ENCODE measurements at regions not wholly inside any gene's neighbourhood (a gene's known extent, or its start where the extent isn't known, plus 50 kb on each side); places are given as distances from the start of the nearest gene placed in this dataset.
A peak's percentile ranks its signal among the peaks of the same experiment; 100 is the strongest.

DNA sequence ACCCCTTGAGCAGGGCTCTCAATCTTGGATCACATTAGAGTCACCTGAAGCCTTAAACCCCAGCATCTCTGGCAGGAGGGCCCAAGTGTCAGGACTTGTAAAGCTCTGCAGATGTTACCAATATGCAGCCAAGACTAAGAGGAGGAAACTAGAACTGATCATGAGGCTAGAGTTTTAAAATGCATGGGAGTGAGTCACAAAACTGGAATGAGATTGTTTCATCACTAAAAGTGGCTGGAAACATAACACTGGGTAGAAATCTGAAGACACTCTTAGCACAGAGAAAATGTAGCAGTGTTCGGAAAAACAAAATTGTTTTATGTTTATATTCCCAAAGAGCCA, 63.3 kb upstream of the GHITM start:
- no peak overlapping the region for H3K27ac ChIP-seq (ENCODE audit: low read length)
- H3K79me2 ChIP-seq (ENCODE audit: low read length) = no peaks in the 10 kb centered on the region
- H3K9me3 ChIP-seq (ENCODE audit: insufficient read depth, low read length) = no peaks in the 10 kb centered on the region
- H3K4me3 ChIP-seq (ENCODE audit: low read length) = no peak overlapping the region
- no peak overlapping the region for H3K4me2 ChIP-seq (ENCODE audit: low read length)
- no peak for TF ChIP-seq EZH2phosphoT487 (IDR thresholded peaks at IDR 0.05; ENCODE audit: low read depth)
- TF ChIP-seq, protein P1, sequence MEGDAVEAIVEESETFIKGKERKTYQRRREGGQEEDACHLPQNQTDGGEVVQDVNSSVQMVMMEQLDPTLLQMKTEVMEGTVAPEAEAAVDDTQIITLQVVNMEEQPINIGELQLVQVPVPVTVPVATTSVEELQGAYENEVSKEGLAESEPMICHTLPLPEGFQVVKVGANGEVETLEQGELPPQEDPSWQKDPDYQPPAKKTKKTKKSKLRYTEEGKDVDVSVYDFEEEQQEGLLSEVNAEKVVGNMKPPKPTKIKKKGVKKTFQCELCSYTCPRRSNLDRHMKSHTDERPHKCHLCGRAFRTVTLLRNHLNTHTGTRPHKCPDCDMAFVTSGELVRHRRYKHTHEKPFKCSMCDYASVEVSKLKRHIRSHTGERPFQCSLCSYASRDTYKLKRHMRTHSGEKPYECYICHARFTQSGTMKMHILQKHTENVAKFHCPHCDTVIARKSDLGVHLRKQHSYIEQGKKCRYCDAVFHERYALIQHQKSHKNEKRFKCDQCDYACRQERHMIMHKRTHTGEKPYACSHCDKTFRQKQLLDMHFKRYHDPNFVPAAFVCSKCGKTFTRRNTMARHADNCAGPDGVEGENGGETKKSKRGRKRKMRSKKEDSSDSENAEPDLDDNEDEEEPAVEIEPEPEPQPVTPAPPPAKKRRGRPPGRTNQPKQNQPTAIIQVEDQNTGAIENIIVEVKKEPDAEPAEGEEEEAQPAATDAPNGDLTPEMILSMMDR (IDR thresholded peaks at IDR 0.05; ENCODE audit: low read depth, low read length) = no peak
- no peaks in the 10 kb centered on the region for H4K20me1 ChIP-seq (ENCODE audit: insufficient read depth, low read length)
- H3K4me1 ChIP-seq (ENCODE audit: low read length) = no peaks in the 10 kb centered on the region
- H3K36me3 ChIP-seq (replicated peaks; ENCODE audit: low read depth, low read length) = no peaks in the 10 kb centered on the region
- no peak overlapping the region for H2AFZ ChIP-seq (ENCODE audit: low read depth, low read length)
- H3K9ac ChIP-seq (ENCODE audit: low read length) = no peak overlapping the region
- no peaks in the 10 kb centered on the region for H3K27me3 ChIP-seq (ENCODE audit: low read depth, low read length)

DNA sequence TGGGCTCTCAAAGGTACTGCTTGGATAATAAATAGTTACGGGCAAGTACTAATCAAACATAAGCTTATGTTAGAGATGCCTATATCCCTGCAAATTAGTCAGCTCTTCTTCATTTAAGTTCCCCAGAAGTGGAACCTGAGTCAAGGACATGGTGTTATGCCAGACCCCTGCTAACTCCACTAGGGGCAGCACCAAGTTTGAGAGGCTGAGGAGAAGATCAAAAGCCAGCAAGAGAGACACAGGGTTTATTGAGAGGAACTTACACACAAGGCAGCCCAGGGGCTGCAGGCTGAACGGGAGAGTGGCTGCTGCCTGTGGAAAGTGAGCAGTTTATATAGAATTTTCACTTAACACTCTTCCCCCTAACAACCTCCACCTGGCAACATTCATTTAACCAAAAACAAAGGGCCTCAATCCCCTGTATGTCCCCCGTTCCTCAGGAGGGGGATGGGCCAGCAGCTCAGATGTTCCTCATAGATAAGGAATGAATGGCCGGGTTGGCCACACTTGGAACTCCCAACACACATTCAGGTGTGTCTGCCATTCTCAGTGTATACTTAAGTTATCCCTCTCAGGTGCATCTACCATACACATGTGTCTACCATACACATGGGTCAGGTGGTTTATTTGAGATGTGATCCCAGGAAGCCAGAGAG, 62.6 kb upstream of the GHITM start:
- no peak overlapping the region for H3K4me2 ChIP-seq (ENCODE audit: low read length)
- no peak overlapping the region for H3K9ac ChIP-seq (ENCODE audit: low read length)
- TF ChIP-seq, protein P1 (IDR thresholded peaks at IDR 0.05; ENCODE audit: low read depth, low read length) = peak; percentile 34
- no peak for TF ChIP-seq EZH2phosphoT487 (IDR thresholded peaks at IDR 0.05; ENCODE audit: low read depth)
- no peak overlapping the region for H2AFZ ChIP-seq (ENCODE audit: low read depth, low read length)
- H3K79me2 ChIP-seq (ENCODE audit: low read length) = no peaks in the 10 kb centered on the region
- H3K27ac ChIP-seq (ENCODE audit: low read length) = no peak overlapping the region
- no peak overlapping the region for H3K4me3 ChIP-seq (ENCODE audit: low read length)
- no peaks in the 10 kb centered on the region for H3K4me1 ChIP-seq (ENCODE audit: low read length)
- H4K20me1 ChIP-seq (ENCODE audit: insufficient read depth, low read length) = no peaks in the 10 kb centered on the region
- H3K36me3 ChIP-seq (replicated peaks; ENCODE audit: low read depth, low read length) = no peaks in the 10 kb centered on the region
- H3K27me3 ChIP-seq (ENCODE audit: low read depth, low read length) = no peaks in the 10 kb centered on the region
- H3K9me3 ChIP-seq (ENCODE audit: insufficient read depth, low read length) = no peaks in the 10 kb centered on the region

DNA sequence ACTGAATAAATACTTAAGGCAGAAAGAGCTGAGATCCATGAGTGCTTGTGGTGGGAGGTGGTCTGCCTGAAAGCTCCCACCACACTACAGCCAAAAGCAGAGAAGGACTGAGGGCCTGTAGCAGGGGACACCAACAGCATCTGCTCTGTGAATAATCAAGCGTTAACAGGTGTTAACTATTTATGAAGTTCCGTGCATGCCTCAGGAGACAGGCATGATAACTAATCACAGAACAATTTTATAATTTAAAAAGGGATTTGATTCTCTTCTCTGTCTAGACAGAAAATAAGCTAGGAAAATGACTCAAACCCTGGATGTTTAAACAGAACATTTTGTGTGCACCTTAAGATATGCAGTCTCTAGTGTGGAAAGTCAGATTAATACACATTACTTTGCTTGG, 61.5 kb upstream of the GHITM start:
- Histone ChIP-seq H3K9ac (ENCODE audit: low read length) (no peak overlapping the region), H3K27me3 (ENCODE audit: low read depth, low read length) (no peaks in the 10 kb centered on the region)
- TF ChIP-seq, protein P1 (IDR thresholded peaks at IDR 0.05; ENCODE audit: low read depth, low read length) = no peak
- no peak for TF ChIP-seq EZH2phosphoT487 (IDR thresholded peaks at IDR 0.05; ENCODE audit: low read depth)

DNA sequence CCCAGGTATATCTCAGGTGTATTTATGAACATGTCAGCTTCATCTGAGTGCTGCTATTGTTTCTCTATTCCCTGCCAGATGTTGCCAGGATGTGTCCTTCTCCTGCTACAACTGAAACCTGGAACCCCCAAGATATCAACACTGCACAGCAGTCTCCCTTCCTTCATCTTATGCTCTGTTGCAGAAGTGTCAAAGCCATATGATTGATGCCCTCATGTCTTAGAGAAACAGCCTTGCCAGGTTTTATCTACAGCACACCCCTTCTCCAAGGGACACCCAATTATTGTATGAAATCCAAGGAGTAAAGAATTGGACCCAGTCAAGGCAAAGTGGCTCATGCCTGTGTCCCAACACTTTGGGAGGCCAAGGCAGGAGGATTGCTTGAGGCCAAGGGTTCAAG, 60.5 kb upstream of the GHITM start:
- no peaks in the 10 kb centered on the region for H4K20me1 ChIP-seq (ENCODE audit: insufficient read depth, low read length)
- no peaks in the 10 kb centered on the region for H3K9me3 ChIP-seq (ENCODE audit: insufficient read depth, low read length)
- no peak overlapping the region for H3K4me3 ChIP-seq (ENCODE audit: low read length)
- no peaks in the 10 kb centered on the region for H3K79me2 ChIP-seq (ENCODE audit: low read length)
- no peak overlapping the region for H3K27ac ChIP-seq (ENCODE audit: low read length)
- no peaks in the 10 kb centered on the region for H3K27me3 ChIP-seq (ENCODE audit: low read depth, low read length)
- no peak for TF ChIP-seq EZH2phosphoT487 (IDR thresholded peaks at IDR 0.05; ENCODE audit: low read depth)
- no peak overlapping the region for H2AFZ ChIP-seq (ENCODE audit: low read depth, low read length)
- H3K4me2 ChIP-seq (ENCODE audit: low read length) = no peak overlapping the region
- H3K9ac ChIP-seq (ENCODE audit: low read length) = no peak overlapping the region
- H3K36me3 ChIP-seq (replicated peaks; ENCODE audit: low read depth, low read length) = no peaks in the 10 kb centered on the region
- peaks cover 7% of the 10 kb centered on the region; the same call in 1 of the 2 replicates for H3K4me1 ChIP-seq (ENCODE audit: low read length)

More for the DNA sequence above, 61.5 kb upstream of the GHITM start:
- Histone ChIP-seq H3K4me3 (ENCODE audit: low read length) (no peak overlapping the region), H3K36me3 (replicated peaks; ENCODE audit: low read depth, low read length) (no peaks in the 10 kb centered on the region), H3K9me3 (ENCODE audit: insufficient read depth, low read length) (no peaks in the 10 kb centered on the region), H4K20me1 (ENCODE audit: insufficient read depth, low read length) (no peaks in the 10 kb centered on the region), H3K79me2 (ENCODE audit: low read length) (no peaks in the 10 kb centered on the region), H3K27ac (ENCODE audit: low read length) (no peak overlapping the region), H3K4me2 (ENCODE audit: low read length) (no peak overlapping the region), H2AFZ (ENCODE audit: low read depth, low read length) (no peak overlapping the region), H3K4me1 (ENCODE audit: low read length) (peaks cover 6% of the 10 kb centered on the region; the same call in 1 of the 2 replicates)
